ENCODE measurements at regions not wholly inside any gene's neighbourhood (a gene's known extent, or its start where the extent isn't known, plus 50 kb on each side); places are given as distances from the start of the nearest gene placed in this dataset.

DNA sequence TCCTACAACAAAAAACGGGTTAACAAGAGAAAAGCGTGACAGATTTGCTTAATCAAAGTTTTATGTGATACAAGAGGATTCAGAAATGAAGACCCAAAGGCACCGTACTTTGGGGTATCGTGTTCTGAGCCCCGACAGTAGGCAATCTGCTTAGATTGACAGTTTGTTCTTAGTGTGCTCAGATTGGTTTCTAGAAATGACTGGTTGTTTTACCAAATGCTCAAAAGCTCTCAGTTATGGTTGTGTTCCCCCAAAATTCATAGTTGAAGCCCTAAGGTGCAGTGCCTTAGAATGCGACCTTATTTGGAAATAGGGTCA is 102.7 kb downstream of the RASSF10 start:
- POLR2A ChIA-PET, result no interaction called here

GRCh38 chr11:13114566-13115379 is 105.7 kb downstream of the RASSF10 start:
- H3K9me3 ChIP-seq (ENCODE audit: control insufficient read depth, insufficient read depth, low read depth, low read length), result no peaks in the 10 kb centered on the region
- no peaks in the 10 kb centered on the region for H3K36me3 ChIP-seq (ENCODE audit: control insufficient read depth in 2 of 2, insufficient read depth in 1 of 2, low read length in 2 of 2)
- no peaks in the 10 kb centered on the region for H3K4me1 ChIP-seq (ENCODE audit: control insufficient read depth, insufficient read depth, low read length)
- no peak overlapping the region for H3K4me3 ChIP-seq (ENCODE audit: low read depth, low read length)
- 0 out of 2 replicates have a peak, but pooled peaks have one; percentile 15 for TF ChIP-seq ZBTB17 (tag by site-specific recombination; IDR thresholded peaks at IDR 0.05)
- no peak for TF ChIP-seq ZNF473 (tag by site-specific recombination; IDR thresholded peaks at IDR 0.05)
- TF ChIP-seq CTCF (tag by site-specific recombination; IDR thresholded peaks at IDR 0.05), result peak; percentile 57; the same call in 1 of the 2 replicates
- TF ChIP-seq, protein P1, sequence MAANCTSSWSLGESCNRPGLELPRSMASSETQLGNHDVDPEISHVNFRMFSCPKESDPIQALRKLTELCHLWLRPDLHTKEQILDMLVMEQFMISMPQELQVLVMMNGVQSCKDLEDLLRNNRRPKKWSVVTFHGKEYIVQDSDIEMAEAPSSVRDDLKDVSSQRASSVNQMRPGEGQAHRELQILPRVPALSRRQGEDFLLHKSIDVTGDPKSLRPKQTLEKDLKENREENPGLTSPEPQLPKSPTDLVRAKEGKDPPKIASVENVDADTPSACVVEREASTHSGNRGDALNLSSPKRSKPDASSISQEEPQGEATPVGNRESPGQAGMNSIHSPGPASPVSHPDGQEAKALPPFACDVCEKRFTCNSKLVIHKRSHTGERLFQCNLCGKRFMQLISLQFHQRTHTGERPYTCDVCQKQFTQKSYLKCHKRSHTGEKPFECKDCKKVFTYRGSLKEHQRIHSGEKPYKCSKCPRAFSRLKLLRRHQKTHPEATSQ (tag by site-specific recombination; IDR thresholded peaks at IDR 0.05), result no peak
- no peak for TF ChIP-seq ZNF248 (tag by site-specific recombination; IDR thresholded peaks at IDR 0.05)
- 0 out of 2 replicates have a peak, but pooled peaks have one; percentile 40 for TF ChIP-seq SCRT2 (tag by site-specific recombination; IDR thresholded peaks at IDR 0.05)
- no peak for TF ChIP-seq WT1 (tag by site-specific recombination; IDR thresholded peaks at IDR 0.05)
- no peak for TF ChIP-seq GLI4 (tag by site-specific recombination; IDR thresholded peaks at IDR 0.05)
- peak; percentile 30 for TF ChIP-seq ZNF654 (tag by site-specific recombination; IDR thresholded peaks at IDR 0.05; ENCODE audit: low read depth)
- TF ChIP-seq ZNF837 (tag by site-specific recombination; IDR thresholded peaks at IDR 0.05), result no peak
- ChIA-PET POLR2A (no interaction called here), CTCF (interaction anchor here (0.7 to 1.7 kb wide), 5 partner anchors 8 to 1896 kb away, joined by 3 to 5 read pairs (median 4); no protein-coding TSS in a partner anchor)
- H3K27ac ChIP-seq (ENCODE audit: extremely low read depth, low read depth, low read length), result no peak overlapping the region

More for the DNA sequence above, 102.7 kb downstream of the RASSF10 start:
- TF ChIP-seq KLF7 (tag by site-specific recombination; IDR thresholded peaks at IDR 0.05; ENCODE audit: borderline replicate concordance), result no peak
- no peaks in the 10 kb centered on the region for H3K4me1 ChIP-seq (ENCODE audit: control insufficient read depth, insufficient read depth, low read length)
- CTCF ChIA-PET, result no interaction called here
- H3K4me3 ChIP-seq (ENCODE audit: low read depth, low read length), result no peak overlapping the region
- no peaks in the 10 kb centered on the region for H3K9me3 ChIP-seq (ENCODE audit: control insufficient read depth, insufficient read depth, low read depth, low read length)
- H3K27ac ChIP-seq (ENCODE audit: extremely low read depth, low read depth, low read length), result no peak overlapping the region
- no peaks in the 10 kb centered on the region for H3K36me3 ChIP-seq (ENCODE audit: control insufficient read depth in 2 of 2, insufficient read depth in 1 of 2, low read length in 2 of 2)

- Histone ChIP-seq H3K9me3 (ENCODE audit: control insufficient read depth, insufficient read depth, low read depth, low read length) (no peaks in the 10 kb centered on the region), H3K36me3 (ENCODE audit: control insufficient read depth in 2 of 2, insufficient read depth in 1 of 2, low read length in 2 of 2) (no peaks in the 10 kb centered on the region), H3K4me1 (ENCODE audit: control insufficient read depth, insufficient read depth, low read length) (no peaks in the 10 kb centered on the region), H3K27ac (ENCODE audit: extremely low read depth, low read depth, low read length) (no peak overlapping the region), H3K4me3 (ENCODE audit: low read depth, low read length) (no peak overlapping the region)
- no peak for TF ChIP-seq ZNF48 (tag by site-specific recombination; IDR thresholded peaks at IDR 0.05)
- CTCF ChIA-PET, result interaction anchor here (0.8 to 1.7 kb wide), 3 partner anchors 9 to 152 kb away, joined by 3 to 5 read pairs (median 4); no protein-coding TSS in a partner anchor
- POLR2A ChIA-PET, result no interaction called here
Observed at GRCh38 chr11:13115380-13115675, 106.2 kb downstream of the RASSF10 start.

DNA sequence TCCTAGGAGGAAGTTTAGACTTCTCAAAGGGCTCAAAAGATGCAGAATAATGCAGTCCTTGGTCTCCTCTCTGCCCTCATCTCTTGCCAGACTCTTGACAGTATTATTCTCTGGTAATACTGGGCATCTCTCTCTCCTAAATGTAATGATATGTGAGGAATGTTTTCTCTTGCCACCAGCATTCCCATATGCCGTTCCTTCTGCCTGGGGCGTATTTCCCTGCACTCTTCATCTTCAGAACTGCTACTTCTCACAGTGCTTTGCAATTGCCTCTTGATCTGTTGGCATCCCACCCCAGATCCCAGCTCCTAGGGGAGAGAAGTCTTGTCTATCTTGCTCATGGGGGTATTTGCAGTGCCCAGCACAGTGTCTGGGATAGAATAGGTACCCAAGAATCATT is 107.4 kb downstream of the RASSF10 start:
- no peaks in the 10 kb centered on the region for H3K36me3 ChIP-seq (ENCODE audit: control insufficient read depth in 2 of 2, insufficient read depth in 1 of 2, low read length in 2 of 2)
- no peaks in the 10 kb centered on the region for H3K4me1 ChIP-seq (ENCODE audit: control insufficient read depth, insufficient read depth, low read length)
- ChIA-PET POLR2A (no interaction called here), CTCF (no interaction called here)
- H3K27ac ChIP-seq (ENCODE audit: extremely low read depth, low read depth, low read length), result no peak overlapping the region
- no peaks in the 10 kb centered on the region for H3K9me3 ChIP-seq (ENCODE audit: control insufficient read depth, insufficient read depth, low read depth, low read length)
- no peak overlapping the region for H3K4me3 ChIP-seq (ENCODE audit: low read depth, low read length)
- TF ChIP-seq ELK4 (IDR thresholded peaks at IDR 0.05; ENCODE audit: borderline replicate concordance, low read depth, low read length) (no peak), BCL11B (tag by site-specific recombination; IDR thresholded peaks at IDR 0.05; ENCODE audit: low read depth) (no peak), ZNF266 (tag by site-specific recombination; IDR thresholded peaks at IDR 0.05; ENCODE audit: low read depth) (no peak), IKZF3 (tag by site-specific recombination; IDR thresholded peaks at IDR 0.05) (no peak), REPIN1 (tag by site-specific recombination; IDR thresholded peaks at IDR 0.05; ENCODE audit: low read depth) (no peak), MYNN (tag by site-specific recombination; IDR thresholded peaks at IDR 0.05; ENCODE audit: borderline replicate concordance) (no peak), YY1 (tag by site-specific recombination; IDR thresholded peaks at IDR 0.05) (no peak), ZNF670 (tag by site-specific recombination; IDR thresholded peaks at IDR 0.05; ENCODE audit: low read depth) (no peak), ZNF830 (tag by site-specific recombination; IDR thresholded peaks at IDR 0.05; ENCODE audit: low read depth) (no peak), ZNF660 (tag by site-specific recombination; IDR thresholded peaks at IDR 0.05) (no peak), GLI4 (tag by site-specific recombination; IDR thresholded peaks at IDR 0.05) (no peak), ZNF677 (tag by site-specific recombination; IDR thresholded peaks at IDR 0.05) (no peak), ZNF48 (tag by site-specific recombination; IDR thresholded peaks at IDR 0.05) (no peak)
- TF ChIP-seq, protein P2, sequence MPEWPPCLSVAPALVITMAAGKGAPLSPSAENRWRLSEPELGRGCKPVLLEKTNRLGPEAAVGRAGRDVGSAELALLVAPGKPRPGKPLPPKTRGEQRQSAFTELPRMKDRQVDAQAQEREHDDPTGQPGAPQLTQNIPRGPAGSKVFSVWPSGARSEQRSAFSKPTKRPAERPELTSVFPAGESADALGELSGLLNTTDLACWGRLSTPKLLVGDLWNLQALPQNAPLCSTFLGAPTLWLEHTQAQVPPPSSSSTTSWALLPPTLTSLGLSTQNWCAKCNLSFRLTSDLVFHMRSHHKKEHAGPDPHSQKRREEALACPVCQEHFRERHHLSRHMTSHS (tag by site-specific recombination; IDR thresholded peaks at IDR 0.05), result no peak

Measured in HEK293 (cell line).